8988T (cell line): ENCODE measurements at regions not wholly inside any gene's neighbourhood (a gene's known extent, or its start where the extent isn't known, plus 50 kb on each side); places are given as distances from the start of the nearest gene placed in this dataset.
"Not testable (repeated sequence)": the region's sequence is repeated elsewhere in the genome, so short reads cannot be mapped to it uniquely, and the experiment has no call there.

Source experiments
- DNase-seq: peaks from one replicate; pipeline ENCODE4 v3.0.0; 2011

- not testable (repeated sequence) for DNase-seq
These were observed 58.5 kb upstream of the ZNF195 start for GRCh38 chr11:3437441-3437840.

GRCh38 chr11:3434976-3435375, 56.0 kb upstream of the ZNF195 start:
- no peak for DNase-seq

GRCh38 chr11:3429191-3429590, 50.2 kb upstream of the ZNF195 start:
- DNase-seq: not testable (repeated sequence)
